H9 (cell line): ENCODE measurements at regions not wholly inside any gene's neighbourhood (a gene's known extent, or its start where the extent isn't known, plus 50 kb on each side); places are given as distances from the start of the nearest gene placed in this dataset.

Source experiments
- DNase-seq: peaks from one replicate; pipeline ENCODE4 v3.0.0-alpha.2; 2017
- H2AFZ ChIP-seq: one replicate; pipeline ENCODE4 v1.6.1; 2013; ENCODE audit warnings: mild to moderate bottlenecking, low read length, control low read depth, moderate library complexity
- H2AK5ac ChIP-seq: 2 replicates; pipeline ENCODE4 v1.6.1; 2013; ENCODE audit warnings: low read length, control low read depth, mixed read lengths; ENCODE audit not compliant: insufficient read length
- H2BK120ac ChIP-seq: one replicate; pipeline ENCODE4 v1.6.1; 2013; ENCODE audit warnings: low read depth, mild to moderate bottlenecking, low read length, control low read depth, inconsistent platforms; ENCODE audit not compliant: poor library complexity, severe bottlenecking
- H2BK12ac ChIP-seq: 2 replicates; pipeline ENCODE4 v1.6.1; 2013; ENCODE audit warnings: low read length, control low read depth, mixed read lengths, low read depth; ENCODE audit not compliant: insufficient read length
- H2BK15ac ChIP-seq: 2 replicates; pipeline ENCODE4 v1.6.1; 2013; ENCODE audit warnings: low read depth, low read length, control low read depth
- H2BK20ac ChIP-seq: one replicate; pipeline ENCODE4 v1.6.1; 2013; ENCODE audit warnings: low read depth, mild to moderate bottlenecking, low read length, control low read depth, inconsistent platforms; ENCODE audit not compliant: poor library complexity, severe bottlenecking
- H2BK5ac ChIP-seq: 2 replicates; pipeline ENCODE4 v1.6.1; 2013; ENCODE audit warnings: low read length, control low read depth, mixed read lengths; ENCODE audit not compliant: insufficient read length
- H3K14ac ChIP-seq: 2 replicates; pipeline ENCODE4 v1.6.1; 2013; ENCODE audit warnings: low read length, control low read depth; ENCODE audit not compliant: insufficient read depth
- H3K18ac ChIP-seq: 2 replicates; pipeline ENCODE4 v1.6.1; 2013; ENCODE audit warnings: low read depth, mild to moderate bottlenecking, mixed read lengths, low read length, control low read depth; ENCODE audit not compliant: insufficient read length
- H3K23ac ChIP-seq: 2 replicates; pipeline ENCODE4 v1.6.1; 2013; ENCODE audit warnings: low read length, control low read depth, mixed read lengths, low read depth; ENCODE audit not compliant: insufficient read length
- H3K23me2 ChIP-seq: 2 replicates; pipeline ENCODE4 v1.6.1; 2013; ENCODE audit warnings: low read depth, mild to moderate bottlenecking, mixed read lengths, low read length, control low read depth; ENCODE audit not compliant: insufficient read length, poor library complexity, severe bottlenecking
- H3K27ac ChIP-seq: 2 replicates; pipeline ENCODE4 v1.5.1; 2013; ENCODE audit warnings: low read length, control low read depth, mixed read lengths, low read depth; ENCODE audit not compliant: insufficient read length
- H3K27me3 ChIP-seq: 2 replicates; pipeline ENCODE4 v1.6.1; 2013; ENCODE audit warnings: low read length, control low read depth, inconsistent platforms; ENCODE audit not compliant: insufficient read depth
- H3K4ac ChIP-seq: 2 replicates; pipeline ENCODE4 v1.6.1; 2013; ENCODE audit warnings: low read depth, mild to moderate bottlenecking, control low read depth, inconsistent platforms, low read length, moderate library complexity
- H3K4me1 ChIP-seq: 2 replicates; pipeline ENCODE4 v1.6.1; 2013; ENCODE audit warnings: low read length, control low read depth, inconsistent platforms; ENCODE audit not compliant: insufficient read depth
- H3K4me2 ChIP-seq: 2 replicates; pipeline ENCODE4 v1.6.1; 2013; ENCODE audit warnings: low read length, control low read depth, mixed read lengths; ENCODE audit not compliant: insufficient read length, insufficient read depth
- H3K56ac ChIP-seq: 2 replicates; pipeline ENCODE4 v1.6.1; 2013; ENCODE audit warnings: low read depth, mild to moderate bottlenecking, mixed read lengths, low read length, control low read depth; ENCODE audit not compliant: insufficient read length
- H3K79me1 ChIP-seq: 2 replicates; pipeline ENCODE4 v1.6.1; 2013; ENCODE audit warnings: low read depth, mild to moderate bottlenecking, moderate library complexity, low read length, control low read depth, inconsistent platforms; ENCODE audit not compliant: insufficient read depth, poor library complexity, severe bottlenecking
- H3K79me2 ChIP-seq: 2 replicates; pipeline ENCODE4 v1.6.1; 2013; ENCODE audit warnings: low read length, control low read depth, inconsistent platforms; ENCODE audit not compliant: insufficient read depth
- H3K9ac ChIP-seq: 2 replicates; pipeline ENCODE4 v1.6.1; 2013; ENCODE audit warnings: low read length, control low read depth, mixed read lengths; ENCODE audit not compliant: insufficient read length; ENCODE audit errors: extremely low read depth
- H3K9me3 ChIP-seq: one replicate; pipeline ENCODE4 v1.6.1; 2013; ENCODE audit warnings: low read depth, low read length, inconsistent platforms; ENCODE audit not compliant: control insufficient read depth
- H3T11ph ChIP-seq: one replicate; pipeline ENCODE4 v1.6.1; 2013; ENCODE audit warnings: mild to moderate bottlenecking, low read length, control low read depth, inconsistent platforms
- H4K20me1 ChIP-seq: one replicate; pipeline ENCODE4 v1.6.1; 2013; ENCODE audit not compliant: control insufficient read depth, insufficient read length, insufficient read depth
- H4K5ac ChIP-seq: 2 replicates; pipeline ENCODE4 v1.6.1; 2013; ENCODE audit warnings: low read depth, mild to moderate bottlenecking, mixed read lengths, low read length, control low read depth; ENCODE audit not compliant: insufficient read length
- H4K8ac ChIP-seq: replicated peaks from 2 replicates; pipeline ENCODE4 v1.6.1; 2013; ENCODE audit warnings: low read length, control low read depth, mixed read lengths, low read depth; ENCODE audit not compliant: insufficient read length
- H4K91ac ChIP-seq: 2 replicates; pipeline ENCODE4 v1.6.1; 2013; ENCODE audit warnings: low read depth, mild to moderate bottlenecking, moderate library complexity, mixed read lengths, low read length, control low read depth; ENCODE audit not compliant: insufficient read length
- H3K27ac Mint-ChIP-seq, 3 experiments: 2 replicates in 2 of 3; 3 replicates in 1 of 3; pipeline ENCODE4 v1.8.0; 2020 to 2021; ENCODE audit warnings: mixed read lengths in 3 of 3, mild to moderate bottlenecking in 1 of 3, moderate library complexity in 1 of 3
- H3K27me3 Mint-ChIP-seq: 2 replicates; pipeline ENCODE4 v1.8.0; 2021; ENCODE audit warnings: low read depth, mild to moderate bottlenecking, moderate library complexity, mixed read lengths
- H3K36me3 Mint-ChIP-seq, 3 experiments: 2 replicates in 2 of 3; 3 replicates in 1 of 3; pipeline ENCODE4 v1.8.0; 2020 to 2021; ENCODE audit warnings: low read depth in 3 of 3, mixed read lengths in 3 of 3; ENCODE audit not compliant: insufficient read depth in 1 of 3
- H3K4me1 Mint-ChIP-seq, 2 experiments: 2 replicates each; pipeline ENCODE4 v1.8.0; 2020; ENCODE audit warnings: mixed read lengths in 2 of 2
- H3K4me3 Mint-ChIP-seq, 2 experiments: 2 replicates in 1 of 2; 3 replicates in 1 of 2; pipeline ENCODE4 v1.8.0; 2020 to 2021; ENCODE audit warnings: mild to moderate bottlenecking in 2 of 2, mixed read lengths in 2 of 2, moderate library complexity in 1 of 2
- H3K9me3 Mint-ChIP-seq, 2 experiments: 2 replicates in 1 of 2; 3 replicates in 1 of 2; pipeline ENCODE4 v1.8.0; 2020; ENCODE audit warnings: mild to moderate bottlenecking in 2 of 2, mixed read lengths in 2 of 2, moderate library complexity in 1 of 2
- WGBS: extraction: QIAGEN DNeasy Blood & Tissue Kit; methylation state at CpG from one replicate; pipeline ENCODE4 v1.1.7; 2013; ENCODE audit warnings: missing lambda C conversion rate, low lambda C conversion rate, mixed read lengths; ENCODE audit not compliant: insufficient read length; ENCODE audit errors: extremely low coverage; 5-methylcytosine and 5-hydroxymethylcytosine counted together
- TF ChIP-seq, protein P1 (sequence below): fragments of 200-600 bp; sonication (generic); conservative IDR thresholded peaks from 3 replicates; pipeline ENCODE4 v1.8.0; 2021; ENCODE audit warnings: antibody characterized with exemption, mild to moderate bottlenecking

DNA sequence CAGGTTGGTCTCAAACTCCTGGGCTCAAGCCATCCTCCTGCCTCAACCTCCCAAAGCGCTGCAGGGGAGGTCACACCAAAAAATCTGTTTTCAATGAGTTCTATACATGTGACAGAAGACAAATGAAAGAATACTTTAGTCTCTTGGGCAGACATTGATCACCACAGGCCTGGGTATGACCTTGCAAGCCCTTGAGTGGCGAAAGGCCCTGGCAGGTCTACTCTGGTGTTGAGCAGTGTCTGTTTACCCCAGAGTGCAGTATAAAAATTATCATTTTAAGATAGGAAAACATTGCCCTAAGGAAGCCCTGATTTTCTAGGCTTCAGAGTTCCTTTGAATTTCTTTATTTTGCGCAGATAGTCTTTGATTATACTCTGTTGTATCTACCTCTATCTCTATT, 61.6 kb upstream of the GBE1 start:
- Histone ChIP-seq H3K27ac (no peak overlapping the region), H4K91ac (no peak overlapping the region), H4K5ac (no peak overlapping the region), H4K20me1 (no peaks in the 10 kb centered on the region), H3K4me1 (no peaks in the 10 kb centered on the region; the same call in 1 of the 2 replicates), H3K23ac (no peak overlapping the region), H3K56ac (no peak overlapping the region), H3K23me2 (no peaks in the 10 kb centered on the region), H3K79me2 (no peaks in the 10 kb centered on the region), H3K27me3 (no peaks in the 10 kb centered on the region), H3K79me1 (no peaks in the 10 kb centered on the region), H3K9me3 (no peaks in the 10 kb centered on the region), H2AK5ac (no peak overlapping the region), H2BK20ac (no peak overlapping the region), H2BK15ac (no peak overlapping the region), H3K9ac (no peak overlapping the region), H2AFZ (no peak overlapping the region), H4K8ac (no peak overlapping the region), H2BK12ac (no peak overlapping the region), H2BK5ac (no peak overlapping the region), H3T11ph (no peak overlapping the region), H3K14ac (no peak overlapping the region), H3K18ac (no peak overlapping the region), H3K4me2 (no peak overlapping the region), H2BK120ac (no peak overlapping the region), H3K4ac (no peak overlapping the region)
- no peak overlapping the region; a peak in 2 of 7 replicates for H3K27ac Mint-ChIP-seq
- peaks cover 0 to 7% (median 4%) of the 10 kb centered on the region in 3 experiments; a peak in 4 of 7 replicates for H3K36me3 Mint-ChIP-seq
- no peak overlapping the region for H3K4me3 Mint-ChIP-seq
- no peak for DNase-seq
- peaks cover 0 to 6% of the 10 kb centered on the region in 2 experiments; a peak in 3 of 5 replicates for H3K9me3 Mint-ChIP-seq
- H3K27me3 Mint-ChIP-seq: no peaks in the 10 kb centered on the region
- WGBS: no CpG with 5 or more reads among the region's 3 CpGs
- peaks cover 22 to 24% of the 10 kb centered on the region in 2 experiments for H3K4me1 Mint-ChIP-seq
- TF ChIP-seq, protein P1, sequence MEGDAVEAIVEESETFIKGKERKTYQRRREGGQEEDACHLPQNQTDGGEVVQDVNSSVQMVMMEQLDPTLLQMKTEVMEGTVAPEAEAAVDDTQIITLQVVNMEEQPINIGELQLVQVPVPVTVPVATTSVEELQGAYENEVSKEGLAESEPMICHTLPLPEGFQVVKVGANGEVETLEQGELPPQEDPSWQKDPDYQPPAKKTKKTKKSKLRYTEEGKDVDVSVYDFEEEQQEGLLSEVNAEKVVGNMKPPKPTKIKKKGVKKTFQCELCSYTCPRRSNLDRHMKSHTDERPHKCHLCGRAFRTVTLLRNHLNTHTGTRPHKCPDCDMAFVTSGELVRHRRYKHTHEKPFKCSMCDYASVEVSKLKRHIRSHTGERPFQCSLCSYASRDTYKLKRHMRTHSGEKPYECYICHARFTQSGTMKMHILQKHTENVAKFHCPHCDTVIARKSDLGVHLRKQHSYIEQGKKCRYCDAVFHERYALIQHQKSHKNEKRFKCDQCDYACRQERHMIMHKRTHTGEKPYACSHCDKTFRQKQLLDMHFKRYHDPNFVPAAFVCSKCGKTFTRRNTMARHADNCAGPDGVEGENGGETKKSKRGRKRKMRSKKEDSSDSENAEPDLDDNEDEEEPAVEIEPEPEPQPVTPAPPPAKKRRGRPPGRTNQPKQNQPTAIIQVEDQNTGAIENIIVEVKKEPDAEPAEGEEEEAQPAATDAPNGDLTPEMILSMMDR: no peak
